ENCODE measurements at regions not wholly inside any gene's neighbourhood (a gene's known extent, or its start where the extent isn't known, plus 50 kb on each side); places are given as distances from the start of the nearest gene placed in this dataset.
"Not testable (repeated sequence)": the region's sequence is repeated elsewhere in the genome, so short reads cannot be mapped to it uniquely, and the experiment has no call there.

DNA sequence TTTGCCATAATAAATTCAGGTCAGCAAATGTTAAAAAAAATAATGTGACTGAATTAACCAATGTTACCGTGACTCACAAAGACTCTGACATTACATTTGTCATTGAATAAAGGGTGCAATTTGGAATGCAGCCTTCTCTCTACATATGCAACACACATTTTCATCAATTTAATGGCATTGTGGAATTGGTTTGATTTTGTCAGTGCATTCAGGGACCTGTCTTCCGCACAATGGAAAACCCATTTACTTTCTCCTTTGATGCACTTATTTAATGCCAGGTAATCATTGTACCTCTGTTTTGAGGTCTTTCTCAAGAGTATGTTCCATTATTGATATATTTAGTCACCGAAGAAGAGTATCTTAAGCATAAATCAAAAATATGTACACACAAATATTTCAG lies 1099.3 kb downstream of the SOCS6 start:
- no peaks in the 10 kb centered on the region for H3K9me3 ChIP-seq (ENCODE audit: control extremely low read depth in 1 of 5, control insufficient read depth in 4 of 5, insufficient read depth in 2 of 5, low read depth in 1 of 5, low read length in 4 of 5)
- no peak overlapping the region for H3K27ac ChIP-seq (ENCODE audit: insufficient read depth in 1 of 2, low read depth in 1 of 2, low read length in 2 of 2, poor library complexity in 1 of 2, severe bottlenecking in 2 of 2)
- WGBS (ENCODE audit: insufficient coverage), result no CpG with 5 or more reads among the region's 3 CpGs
- CTCF ChIA-PET, result no interaction called here
- H3K36me3 ChIP-seq (ENCODE audit: control insufficient read depth in 4 of 4, insufficient read depth in 4 of 4, low read length in 3 of 4), result no peaks in the 10 kb centered on the region
- no peaks in the 10 kb centered on the region for H3K27me3 ChIP-seq (replicated peaks in 2 of 5; ENCODE audit: control insufficient read depth in 4 of 5, insufficient read depth in 5 of 5, low read length in 4 of 5)
- no peaks in the 10 kb centered on the region for H3K4me1 ChIP-seq (ENCODE audit: control extremely low read depth in 1 of 4, control insufficient read depth in 4 of 4, insufficient read depth in 4 of 4, low read length in 3 of 4)
- POLR2A ChIA-PET, result no interaction called here
- no peak for DNase-seq
- H3K4me3 ChIP-seq (ENCODE audit: control insufficient read depth in 1 of 7, extremely low read depth in 1 of 7, insufficient read depth in 4 of 7, low read depth in 2 of 7, low read length in 6 of 7), result no peak overlapping the region

DNA sequence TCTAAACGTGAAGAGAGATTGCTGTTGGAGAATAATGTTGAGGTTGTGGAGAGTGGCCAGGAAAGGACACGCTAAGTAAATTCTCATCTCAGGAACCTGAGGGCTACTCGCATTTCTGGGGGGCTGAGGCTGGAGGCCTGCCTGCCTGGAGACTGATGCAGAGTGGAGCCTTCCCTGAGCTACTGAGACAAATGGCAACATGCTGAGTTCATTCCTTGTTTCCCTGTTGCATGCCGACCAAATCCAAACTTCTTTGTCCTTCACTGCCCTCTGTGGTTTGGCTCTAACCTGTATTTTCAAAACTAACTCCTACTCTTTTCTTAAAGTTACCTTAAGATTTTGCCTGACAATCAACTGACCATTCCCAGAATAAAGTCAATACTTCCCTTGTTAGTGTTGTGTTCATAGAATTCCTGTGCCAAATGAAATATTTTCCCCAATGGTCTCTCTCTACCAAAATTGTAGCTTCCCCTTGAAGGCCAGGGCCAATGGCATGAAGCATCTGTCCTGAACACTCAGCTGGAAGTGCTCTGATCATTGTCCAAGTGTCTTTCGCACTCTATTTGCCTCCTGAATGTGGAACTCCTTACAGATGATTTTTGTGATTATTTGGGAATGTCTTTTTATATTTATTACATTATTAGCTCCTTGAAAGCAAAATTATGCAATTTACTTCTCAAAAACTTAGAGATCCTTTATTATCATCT lies 1085.6 kb downstream of the SOCS6 start:
- Histone ChIP-seq H3K4me1 (ENCODE audit: control extremely low read depth in 1 of 4, control insufficient read depth in 4 of 4, insufficient read depth in 4 of 4, low read length in 3 of 4) (no peaks in the 10 kb centered on the region), H3K27me3 (replicated peaks in 2 of 5; ENCODE audit: control insufficient read depth in 4 of 5, insufficient read depth in 5 of 5, low read length in 4 of 5) (no peaks in the 10 kb centered on the region), H3K4me3 (ENCODE audit: control insufficient read depth in 1 of 7, extremely low read depth in 1 of 7, insufficient read depth in 4 of 7, low read depth in 2 of 7, low read length in 6 of 7) (no peak overlapping the region), H3K27ac (ENCODE audit: insufficient read depth in 1 of 2, low read depth in 1 of 2, low read length in 2 of 2, poor library complexity in 1 of 2, severe bottlenecking in 2 of 2) (no peak overlapping the region), H3K9me3 (ENCODE audit: control extremely low read depth in 1 of 5, control insufficient read depth in 4 of 5, insufficient read depth in 2 of 5, low read depth in 1 of 5, low read length in 4 of 5) (no peaks in the 10 kb centered on the region), H3K36me3 (ENCODE audit: control insufficient read depth in 4 of 4, insufficient read depth in 4 of 4, low read length in 3 of 4) (no peaks in the 10 kb centered on the region)
- WGBS (ENCODE audit: insufficient coverage), result 67% methylated on average over 3 of the region's 5 CpGs
- CTCF ChIA-PET, result interaction anchor here (0.7 kb wide), 1 partner anchor 21 kb away, joined by 3 read pairs; no protein-coding TSS in a partner anchor
- POLR2A ChIA-PET, result no interaction called here
- DNase-seq, result no peak

DNA sequence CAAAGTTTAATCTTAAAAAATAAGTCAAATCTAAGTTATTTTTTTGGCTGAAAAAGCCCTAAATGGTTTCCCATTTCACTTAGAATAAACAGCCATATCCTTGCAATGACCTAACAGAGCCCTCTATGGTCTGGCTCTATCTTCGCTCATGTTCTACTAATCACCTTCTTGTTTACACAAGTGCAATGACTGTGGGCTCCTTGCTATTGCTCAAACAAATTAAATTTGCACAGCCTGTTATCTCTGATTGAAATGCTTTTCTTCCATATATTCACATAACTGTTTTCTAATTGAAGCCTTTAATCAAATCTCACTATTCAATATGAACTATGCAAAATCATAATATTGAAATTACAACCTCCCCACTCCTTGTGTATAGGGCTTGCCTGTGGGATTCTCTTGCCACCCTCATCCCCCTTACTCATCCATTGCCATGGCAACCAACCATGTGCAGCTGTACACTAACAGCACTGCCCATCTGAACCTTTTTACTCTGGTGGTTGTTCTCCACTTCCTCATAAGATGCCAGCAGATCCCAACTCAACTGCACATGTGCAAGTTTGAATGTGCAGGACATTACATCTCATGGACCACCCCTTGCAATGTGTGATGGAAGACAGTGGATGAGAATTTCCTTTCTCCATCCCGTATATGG lies 1083.2 kb downstream of the SOCS6 start:
- Histone ChIP-seq H3K36me3 (ENCODE audit: control insufficient read depth in 4 of 4, insufficient read depth in 4 of 4, low read length in 3 of 4) (no peaks in the 10 kb centered on the region), H3K9me3 (ENCODE audit: control extremely low read depth in 1 of 5, control insufficient read depth in 4 of 5, insufficient read depth in 2 of 5, low read depth in 1 of 5, low read length in 4 of 5) (peaks cover 0 to 1% (median 0%) of the 10 kb centered on the region in 5 experiments), H3K4me1 (ENCODE audit: control extremely low read depth in 1 of 4, control insufficient read depth in 4 of 4, insufficient read depth in 4 of 4, low read length in 3 of 4) (no peaks in the 10 kb centered on the region), H3K4me3 (ENCODE audit: control insufficient read depth in 1 of 7, extremely low read depth in 1 of 7, insufficient read depth in 4 of 7, low read depth in 2 of 7, low read length in 6 of 7) (no peak overlapping the region), H3K27ac (ENCODE audit: insufficient read depth in 1 of 2, low read depth in 1 of 2, low read length in 2 of 2, poor library complexity in 1 of 2, severe bottlenecking in 2 of 2) (no peak overlapping the region), H3K27me3 (replicated peaks in 2 of 5; ENCODE audit: control insufficient read depth in 4 of 5, insufficient read depth in 5 of 5, low read length in 4 of 5) (no peaks in the 10 kb centered on the region)
- POLR2A ChIA-PET, result no interaction called here
- 100% methylated on average over 1 of the region's 2 CpGs for WGBS (ENCODE audit: insufficient coverage)
- CTCF ChIA-PET, result no interaction called here
- DNase-seq, result no peak

DNA sequence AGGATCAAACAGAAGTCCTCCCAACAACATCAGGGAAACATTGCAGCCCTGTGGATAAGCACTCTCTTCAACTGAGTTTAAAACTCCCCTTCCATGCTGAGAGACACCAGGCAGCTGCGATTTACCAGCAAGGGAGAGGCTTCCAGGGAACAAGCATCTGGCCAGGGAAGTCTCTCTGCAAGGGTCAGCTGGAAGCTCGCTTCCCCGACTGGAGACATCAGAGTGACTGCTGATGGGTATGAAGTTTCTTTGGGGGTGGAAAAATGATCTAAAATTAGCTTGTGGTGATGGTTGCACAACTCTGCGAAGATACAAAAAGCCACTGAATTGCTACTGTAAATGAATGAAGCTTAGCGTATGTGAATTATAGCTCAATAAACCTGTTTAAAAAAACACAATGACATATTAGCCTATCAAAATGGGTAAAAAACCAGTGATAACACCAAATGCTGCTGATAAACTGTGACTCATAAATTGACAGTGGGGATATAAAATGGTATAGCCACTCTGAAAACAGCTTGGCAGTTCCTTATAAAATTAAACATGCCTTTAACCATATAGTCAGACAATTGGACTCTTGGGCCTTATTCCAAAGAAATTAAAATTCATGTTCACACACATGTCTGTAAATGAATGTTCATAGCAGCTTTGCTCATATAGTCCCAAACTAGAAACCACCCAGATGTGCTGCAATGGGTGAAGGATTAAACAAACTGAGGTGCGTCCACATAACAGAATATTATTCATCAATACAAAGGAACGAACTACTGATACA lies 1082.0 kb downstream of the SOCS6 start:
- peaks cover 0 to 7% (median 0%) of the 10 kb centered on the region in 5 experiments for H3K9me3 ChIP-seq (ENCODE audit: control extremely low read depth in 1 of 5, control insufficient read depth in 4 of 5, insufficient read depth in 2 of 5, low read depth in 1 of 5, low read length in 4 of 5)
- 51% methylated on average over 2 of the region's 7 CpGs for WGBS (ENCODE audit: insufficient coverage)
- CTCF ChIA-PET, result no interaction called here

DNA sequence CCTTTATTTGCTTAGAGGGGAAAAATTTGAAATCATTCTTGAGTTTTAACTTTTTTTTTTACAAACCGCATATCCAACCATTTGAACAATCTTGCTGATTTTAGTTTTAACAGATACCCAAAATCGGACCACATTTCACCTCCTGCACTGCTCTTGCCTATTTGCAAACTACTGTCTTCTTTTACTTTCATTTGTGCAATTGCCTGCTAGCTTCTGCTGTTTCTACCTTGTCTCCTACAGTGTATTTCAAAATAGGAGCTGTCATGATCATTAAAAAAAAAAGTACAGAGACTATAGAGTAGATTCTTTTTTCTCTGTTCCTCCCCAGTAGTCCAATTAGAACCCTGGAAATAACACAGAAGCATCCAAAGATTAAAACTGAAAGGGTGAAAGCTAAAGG lies 1081.2 kb downstream of the SOCS6 start:
- WGBS (ENCODE audit: insufficient coverage), result 100% methylated on average over 2 of the region's 2 CpGs
- Histone ChIP-seq H3K9me3 (ENCODE audit: control extremely low read depth in 1 of 5, control insufficient read depth in 4 of 5, insufficient read depth in 2 of 5, low read depth in 1 of 5, low read length in 4 of 5) (peaks cover 0 to 7% (median 3%) of the 10 kb centered on the region in 5 experiments), H3K4me3 (ENCODE audit: control insufficient read depth in 1 of 7, extremely low read depth in 1 of 7, insufficient read depth in 4 of 7, low read depth in 2 of 7, low read length in 6 of 7) (no peak overlapping the region), H3K27ac (ENCODE audit: insufficient read depth in 1 of 2, low read depth in 1 of 2, low read length in 2 of 2, poor library complexity in 1 of 2, severe bottlenecking in 2 of 2) (no peak overlapping the region), H3K27me3 (replicated peaks in 2 of 5; ENCODE audit: control insufficient read depth in 4 of 5, insufficient read depth in 5 of 5, low read length in 4 of 5) (no peaks in the 10 kb centered on the region), H3K4me1 (ENCODE audit: control extremely low read depth in 1 of 4, control insufficient read depth in 4 of 4, insufficient read depth in 4 of 4, low read length in 3 of 4) (no peaks in the 10 kb centered on the region), H3K36me3 (ENCODE audit: control insufficient read depth in 4 of 4, insufficient read depth in 4 of 4, low read length in 3 of 4) (no peaks in the 10 kb centered on the region)
- no peak for DNase-seq
- ChIA-PET POLR2A (no interaction called here), CTCF (no interaction called here)

More for the DNA sequence above, 1082.0 kb downstream of the SOCS6 start:
- H3K36me3 ChIP-seq (ENCODE audit: control insufficient read depth in 4 of 4, insufficient read depth in 4 of 4, low read length in 3 of 4), result no peaks in the 10 kb centered on the region
- H3K27ac ChIP-seq (ENCODE audit: insufficient read depth in 1 of 2, low read depth in 1 of 2, low read length in 2 of 2, poor library complexity in 1 of 2, severe bottlenecking in 2 of 2), result no peak overlapping the region
- H3K4me1 ChIP-seq (ENCODE audit: control extremely low read depth in 1 of 4, control insufficient read depth in 4 of 4, insufficient read depth in 4 of 4, low read length in 3 of 4), result no peaks in the 10 kb centered on the region
- no peak for DNase-seq
- H3K4me3 ChIP-seq (ENCODE audit: control insufficient read depth in 1 of 7, extremely low read depth in 1 of 7, insufficient read depth in 4 of 7, low read depth in 2 of 7, low read length in 6 of 7), result no peak overlapping the region
- POLR2A ChIA-PET, result no interaction called here
- H3K27me3 ChIP-seq (replicated peaks in 2 of 5; ENCODE audit: control insufficient read depth in 4 of 5, insufficient read depth in 5 of 5, low read length in 4 of 5), result no peaks in the 10 kb centered on the region

DNA sequence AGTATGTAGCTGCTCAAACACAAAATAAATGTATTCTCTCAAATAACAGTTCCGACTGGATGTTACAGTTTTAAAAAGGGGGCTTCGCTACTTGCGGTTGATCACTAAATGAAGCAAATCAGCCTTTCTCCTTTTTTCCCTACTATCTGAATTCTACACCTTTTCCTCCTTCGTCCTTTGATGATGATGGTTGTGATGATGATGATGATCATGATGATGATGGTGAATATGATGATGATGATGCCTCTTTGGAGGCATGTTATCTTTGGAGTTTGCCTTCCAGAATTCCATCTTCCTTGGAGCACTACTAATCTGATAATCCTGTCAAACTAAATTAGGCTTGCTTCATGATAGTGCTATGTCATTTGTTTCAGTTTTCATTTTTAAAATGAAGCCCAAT lies 1073.3 kb downstream of the SOCS6 start:
- 100% methylated on average over 1 of the region's 4 CpGs for WGBS (ENCODE audit: insufficient coverage)
- DNase-seq, result no peak
- no peaks in the 10 kb centered on the region for H3K27me3 ChIP-seq (replicated peaks in 2 of 5; ENCODE audit: control insufficient read depth in 4 of 5, insufficient read depth in 5 of 5, low read length in 4 of 5)
- CTCF ChIA-PET, result no interaction called here
- no peaks in the 10 kb centered on the region for H3K36me3 ChIP-seq (ENCODE audit: control insufficient read depth in 4 of 4, insufficient read depth in 4 of 4, low read length in 3 of 4)
- no peak overlapping the region for H3K4me3 ChIP-seq (ENCODE audit: control insufficient read depth in 1 of 7, extremely low read depth in 1 of 7, insufficient read depth in 4 of 7, low read depth in 2 of 7, low read length in 6 of 7)
- no peaks in the 10 kb centered on the region for H3K4me1 ChIP-seq (ENCODE audit: control extremely low read depth in 1 of 4, control insufficient read depth in 4 of 4, insufficient read depth in 4 of 4, low read length in 3 of 4)
- no peak overlapping the region for H3K27ac ChIP-seq (ENCODE audit: insufficient read depth in 1 of 2, low read depth in 1 of 2, low read length in 2 of 2, poor library complexity in 1 of 2, severe bottlenecking in 2 of 2)
- H3K9me3 ChIP-seq (ENCODE audit: control extremely low read depth in 1 of 5, control insufficient read depth in 4 of 5, insufficient read depth in 2 of 5, low read depth in 1 of 5, low read length in 4 of 5), result peaks cover 0 to 6% (median 3%) of the 10 kb centered on the region in 5 experiments
- POLR2A ChIA-PET, result no interaction called here

DNA sequence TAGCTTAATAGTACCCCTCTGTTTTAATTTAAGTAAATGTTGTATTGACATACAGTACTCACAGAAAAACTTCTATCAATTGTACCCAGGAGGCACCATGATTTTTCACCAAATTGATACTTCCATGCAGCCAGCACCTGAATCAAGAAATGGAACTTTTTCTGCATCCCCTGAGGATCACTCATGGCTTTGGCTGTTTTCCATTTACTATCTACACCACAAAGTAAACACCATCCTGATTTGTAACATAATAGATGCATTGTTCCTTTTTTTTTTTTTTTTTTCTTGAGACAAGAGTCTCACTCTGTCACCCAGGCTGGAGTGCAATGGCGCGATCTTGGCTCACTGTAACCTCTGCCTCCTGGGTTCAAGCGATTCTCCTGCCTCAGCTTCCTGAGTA lies 1066.8 kb downstream of the SOCS6 start:
- POLR2A ChIA-PET; H3K27me3 ChIP-seq (replicated peaks in 2 of 5; ENCODE audit: control insufficient read depth in 4 of 5, insufficient read depth in 5 of 5, low read length in 4 of 5); H3K9me3 ChIP-seq (ENCODE audit: control extremely low read depth in 1 of 5, control insufficient read depth in 4 of 5, insufficient read depth in 2 of 5, low read depth in 1 of 5, low read length in 4 of 5); H3K36me3 ChIP-seq (ENCODE audit: control insufficient read depth in 4 of 4, insufficient read depth in 4 of 4, low read length in 3 of 4); CTCF ChIA-PET; H3K4me1 ChIP-seq (ENCODE audit: control extremely low read depth in 1 of 4, control insufficient read depth in 4 of 4, insufficient read depth in 4 of 4, low read length in 3 of 4); DNase-seq; H3K4me3 ChIP-seq (ENCODE audit: control insufficient read depth in 1 of 7, extremely low read depth in 1 of 7, insufficient read depth in 4 of 7, low read depth in 2 of 7, low read length in 6 of 7); H3K27ac ChIP-seq (ENCODE audit: insufficient read depth in 1 of 2, low read depth in 1 of 2, low read length in 2 of 2, poor library complexity in 1 of 2, severe bottlenecking in 2 of 2): not testable (repeated sequence)
- 100% methylated on average over 3 of the region's 3 CpGs for WGBS (ENCODE audit: insufficient coverage)
